GM23338 (cell line): ENCODE measurements at regions not wholly inside any gene's neighbourhood (a gene's known extent, or its start where the extent isn't known, plus 50 kb on each side); places are given as distances from the start of the nearest gene placed in this dataset.

Experiments
- ATAC-seq: fragments of 200-7000 bp; cut with Tn5 transposase; 3 replicates; pipeline ENCODE4 v1.9.1; 2020
- DNase-seq: peaks from one replicate; pipeline ENCODE4 v3.0.0-alpha.2; 2015; ENCODE audit warnings: low spot score
- H2AFZ ChIP-seq: fragments of 200-600 bp; sonication (generic); 2 replicates; pipeline ENCODE4 v1.8.0; 2016; ENCODE audit warnings: antibody characterized with exemption, mild to moderate bottlenecking, moderate library complexity
- H3F3A ChIP-seq: fragments of 200-600 bp; sonication (generic); replicated peaks from 2 replicates; pipeline ENCODE4 v1.8.0; 2017; ENCODE audit warnings: antibody characterized with exemption, mixed run types, low read depth
- H3K27ac ChIP-seq: fragments of 200-600 bp; sonication (generic); 2 replicates; pipeline ENCODE4 v1.6.1; 2016; ENCODE audit warnings: low read depth
- H3K27me3 ChIP-seq: fragments of 200-600 bp; sonication (generic); 2 replicates; pipeline ENCODE4 v1.8.0; 2016; ENCODE audit warnings: mild to moderate bottlenecking, mixed run types, moderate library complexity; ENCODE audit not compliant: insufficient read depth
- H3K36me3 ChIP-seq: fragments of 200-600 bp; sonication (generic); 2 replicates; pipeline ENCODE4 v1.8.0; 2016; ENCODE audit warnings: mild to moderate bottlenecking; ENCODE audit not compliant: insufficient read depth
- H3K4me1 ChIP-seq: fragments of 200-600 bp; sonication (generic); 2 replicates; pipeline ENCODE4 v1.8.0; 2016; ENCODE audit warnings: mild to moderate bottlenecking, moderate library complexity; ENCODE audit not compliant: insufficient read depth
- H3K4me2 ChIP-seq: fragments of 200-600 bp; sonication (generic); 2 replicates; pipeline ENCODE4 v1.7.1; 2017; ENCODE audit warnings: mixed run types
- H3K4me3 ChIP-seq: fragments of 200-600 bp; sonication (generic); 2 replicates; pipeline ENCODE4 v1.6.1; 2016; ENCODE audit warnings: mixed run types
- H3K79me2 ChIP-seq: fragments of 200-600 bp; sonication (generic); replicated peaks from 2 replicates; pipeline ENCODE4 v1.8.0; 2017; ENCODE audit warnings: mild to moderate bottlenecking; ENCODE audit not compliant: insufficient read depth
- H3K9me2 ChIP-seq: fragments of 200-600 bp; sonication (generic); 2 replicates; pipeline ENCODE4 v1.8.0; 2017; ENCODE audit not compliant: insufficient read depth
- H4K20me1 ChIP-seq: fragments of 200-600 bp; sonication (generic); replicated peaks from 2 replicates; pipeline ENCODE4 v1.8.0; 2017; ENCODE audit warnings: mild to moderate bottlenecking; ENCODE audit not compliant: insufficient read depth
- H3K27ac Mint-ChIP-seq: 2 replicates; pipeline ENCODE4 v1.8.0; 2020; ENCODE audit warnings: inconsistent platforms, mild to moderate bottlenecking, moderate library complexity, mixed read lengths
- H3K27me3 Mint-ChIP-seq: 3 replicates; pipeline ENCODE4 v1.8.0; 2022; ENCODE audit warnings: low read depth, mild to moderate bottlenecking, moderate library complexity, mixed read lengths, inconsistent platforms; ENCODE audit not compliant: insufficient read depth, poor library complexity
- H3K36me3 Mint-ChIP-seq: 3 replicates; pipeline ENCODE4 v1.8.0; 2021; ENCODE audit warnings: low read depth, mild to moderate bottlenecking, inconsistent platforms, moderate library complexity, mixed read lengths
- H3K4me1 Mint-ChIP-seq: 3 replicates; pipeline ENCODE4 v1.8.0; 2020; ENCODE audit warnings: mild to moderate bottlenecking, inconsistent platforms, mixed read lengths
- H3K4me3 Mint-ChIP-seq: 3 replicates; pipeline ENCODE4 v1.8.0; 2021; ENCODE audit warnings: moderate library complexity, mild to moderate bottlenecking, inconsistent platforms, mixed read lengths
- H3K9me3 Mint-ChIP-seq: 3 replicates; pipeline ENCODE4 v1.8.0; 2020; ENCODE audit warnings: moderate library complexity, mild to moderate bottlenecking, inconsistent platforms, mixed read lengths
- CREB1 ChIP-seq: fragments of 250-450 bp; sonication (Bioruptor Pico); IDR thresholded peaks from 2 replicates; pipeline ENCODE4 v1.5.0; 2020; ENCODE audit warnings: low read depth, mild to moderate bottlenecking, moderate library complexity
- ETS1 ChIP-seq: IDR thresholded peaks from 2 replicates; pipeline ENCODE4 v1.6.1; 2016; ENCODE audit warnings: antibody characterized with exemption
- EZH2 ChIP-seq: fragments of 200-600 bp; sonication (generic); IDR thresholded peaks from one replicate; pipeline ENCODE4 v1.8.0; 2017; ENCODE audit warnings: antibody characterized with exemption, mild to moderate bottlenecking, low read depth; ENCODE audit not compliant: unreplicated experiment
- JUNB ChIP-seq: IDR thresholded peaks from one replicate; pipeline ENCODE4 v1.6.1; 2016; ENCODE audit warnings: antibody characterized with exemption; ENCODE audit not compliant: unreplicated experiment
- POLR2AphosphoS5 ChIP-seq: IDR thresholded peaks from 2 replicates; pipeline ENCODE4 v1.6.1; 2016; ENCODE audit warnings: antibody characterized with exemption, low read depth
- ZNF114 ChIP-seq: fragments of 250-450 bp; sonication (Bioruptor Pico); IDR thresholded peaks from 2 replicates; pipeline ENCODE4 v1.5.0; 2020; ENCODE audit warnings: mild to moderate bottlenecking, moderate library complexity
- ZNF331 ChIP-seq: fragments of 250-450 bp; sonication (Bioruptor Pico); IDR thresholded peaks from 2 replicates; pipeline ENCODE4 v1.5.0; 2020; ENCODE audit warnings: low read depth, mild to moderate bottlenecking, moderate library complexity
- TF ChIP-seq, protein P1 (sequence below), 2 experiments: fragments of 200-600 bp in 1 of 2; sonication (generic) in 1 of 2; conservative IDR thresholded peaks; 2 replicates each; pipeline versions ENCODE4 v1.5.1 to v1.6.1; 2016 to 2017; ENCODE audit warnings: antibody characterized with exemption in 2 of 2, low read depth in 2 of 2, mild to moderate bottlenecking in 2 of 2, moderate library complexity in 1 of 2

DNA sequence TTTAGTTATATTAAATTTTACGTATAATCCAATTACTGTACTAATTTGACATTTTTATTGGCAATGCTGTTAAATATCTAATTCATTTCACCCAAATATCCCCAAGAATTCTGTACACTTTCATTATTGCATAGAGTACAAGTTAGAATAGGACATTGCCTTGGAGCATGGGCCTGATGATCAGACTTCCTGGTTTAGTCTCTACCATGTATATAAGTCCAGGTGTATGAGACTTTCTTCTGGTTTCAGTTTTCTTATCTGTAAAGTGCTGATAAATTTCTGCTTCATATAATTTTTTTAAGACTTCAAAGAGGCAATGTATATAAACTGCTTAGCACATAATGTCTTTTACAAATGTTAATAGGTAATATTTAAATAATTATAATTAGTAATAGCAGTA, 179.4 kb downstream of the KLF12 start:
- Histone ChIP-seq H3K36me3 (no peaks in the 10 kb centered on the region), H3K4me2 (no peak overlapping the region), H3K27ac (no peak overlapping the region), H3K9me2 (no peaks in the 10 kb centered on the region), H3F3A (no peaks in the 10 kb centered on the region), H3K4me1 (no peaks in the 10 kb centered on the region), H4K20me1 (no peaks in the 10 kb centered on the region), H3K79me2 (no peaks in the 10 kb centered on the region), H2AFZ (no peak overlapping the region), H3K27me3 (no peaks in the 10 kb centered on the region), H3K4me3 (no peak overlapping the region)
- DNase-seq, result no peak
- ATAC-seq, result no peak
- H3K27me3 Mint-ChIP-seq, result no peaks in the 10 kb centered on the region
- H3K4me1 Mint-ChIP-seq, result peaks cover 4% of the 10 kb centered on the region; the same call in 2 of the 3 replicates
- H3K27ac Mint-ChIP-seq, result no peak overlapping the region
- TF ChIP-seq ZNF114 (no peak), EZH2 (no peak), POLR2AphosphoS5 (no peak), ETS1 (no peak)
- H3K36me3 Mint-ChIP-seq, result no peaks in the 10 kb centered on the region
- H3K9me3 Mint-ChIP-seq, result no peaks in the 10 kb centered on the region
- no peak overlapping the region for H3K4me3 Mint-ChIP-seq

GRCh38 chr13:73952648-73953047, 181.6 kb downstream of the KLF12 start:
- Histone ChIP-seq H3K4me3 (no peak overlapping the region), H3K9me2 (no peaks in the 10 kb centered on the region), H2AFZ (no peak overlapping the region), H4K20me1 (no peaks in the 10 kb centered on the region), H3K27me3 (no peaks in the 10 kb centered on the region), H3K36me3 (no peaks in the 10 kb centered on the region), H3K4me2 (no peak overlapping the region), H3K4me1 (peaks cover 4% of the 10 kb centered on the region; the same call in 1 of the 2 replicates), H3F3A (no peaks in the 10 kb centered on the region), H3K79me2 (no peaks in the 10 kb centered on the region), H3K27ac (no peak overlapping the region)
- Mint-ChIP-seq H3K4me3 (no peak overlapping the region), H3K9me3 (no peaks in the 10 kb centered on the region), H3K27ac (peak overlapping the region; percentile 1; the same call in 1 of the 2 replicates), H3K27me3 (no peaks in the 10 kb centered on the region), H3K4me1 (peaks cover 4% of the 10 kb centered on the region; the same call in 2 of the 3 replicates), H3K36me3 (no peaks in the 10 kb centered on the region)
- TF ChIP-seq CREB1, result no peak
- TF ChIP-seq, protein P1, sequence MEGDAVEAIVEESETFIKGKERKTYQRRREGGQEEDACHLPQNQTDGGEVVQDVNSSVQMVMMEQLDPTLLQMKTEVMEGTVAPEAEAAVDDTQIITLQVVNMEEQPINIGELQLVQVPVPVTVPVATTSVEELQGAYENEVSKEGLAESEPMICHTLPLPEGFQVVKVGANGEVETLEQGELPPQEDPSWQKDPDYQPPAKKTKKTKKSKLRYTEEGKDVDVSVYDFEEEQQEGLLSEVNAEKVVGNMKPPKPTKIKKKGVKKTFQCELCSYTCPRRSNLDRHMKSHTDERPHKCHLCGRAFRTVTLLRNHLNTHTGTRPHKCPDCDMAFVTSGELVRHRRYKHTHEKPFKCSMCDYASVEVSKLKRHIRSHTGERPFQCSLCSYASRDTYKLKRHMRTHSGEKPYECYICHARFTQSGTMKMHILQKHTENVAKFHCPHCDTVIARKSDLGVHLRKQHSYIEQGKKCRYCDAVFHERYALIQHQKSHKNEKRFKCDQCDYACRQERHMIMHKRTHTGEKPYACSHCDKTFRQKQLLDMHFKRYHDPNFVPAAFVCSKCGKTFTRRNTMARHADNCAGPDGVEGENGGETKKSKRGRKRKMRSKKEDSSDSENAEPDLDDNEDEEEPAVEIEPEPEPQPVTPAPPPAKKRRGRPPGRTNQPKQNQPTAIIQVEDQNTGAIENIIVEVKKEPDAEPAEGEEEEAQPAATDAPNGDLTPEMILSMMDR (conservative IDR thresholded peaks at IDR 0.05; ENCODE audit: low read depth in 2 of 2), result no peak
- TF ChIP-seq EZH2, result no peak
- no peak for TF ChIP-seq POLR2AphosphoS5
- no peak for TF ChIP-seq ZNF331 (CRISPR knock-in tag)
- TF ChIP-seq JUNB, result no peak
- no peak for TF ChIP-seq ETS1
- ATAC-seq (no peak), DNase-seq (no peak)
